ENCODE measurements at regions not wholly inside any gene's neighbourhood (a gene's known extent, or its start where the extent isn't known, plus 50 kb on each side); places are given as distances from the start of the nearest gene placed in this dataset.

- no peak for DNase-seq (ENCODE audit: extremely low read depth in 1 of 4, low spot score in 3 of 4)
Observed at GRCh38 chr7:115447495-115447894, 525.6 kb downstream of the MDFIC start.

GRCh38 chr7:115441033-115441432, 519.1 kb downstream of the MDFIC start:
- Histone ChIP-seq H3K4me2 (ENCODE audit: insufficient read depth, low read length) (no peak overlapping the region), H3K27me3 (ENCODE audit: control insufficient read depth in 2 of 2, insufficient read depth in 2 of 2, low read length in 2 of 2) (no peaks in the 10 kb centered on the region), H3K9me1 (ENCODE audit: control insufficient read depth, insufficient read depth, low read length) (no peaks in the 10 kb centered on the region), H3K9ac (ENCODE audit: insufficient read depth in 1 of 2, low read depth in 2 of 2, low read length in 2 of 2) (no peak overlapping the region), H3K4me1 (replicated peaks in 1 of 2; ENCODE audit: control insufficient read depth in 2 of 2, insufficient read depth in 2 of 2, low read length in 2 of 2) (no peaks in the 10 kb centered on the region), H3K4me3 (no peak overlapping the region), H2AFZ (ENCODE audit: low read depth, low read length) (no peak overlapping the region), H3K36me3 (ENCODE audit: control insufficient read depth, insufficient read depth, low read length) (no peaks in the 10 kb centered on the region), H3K27ac (ENCODE audit: extremely low read depth, low read depth, low read length) (no peak overlapping the region), H4K20me1 (replicated peaks; ENCODE audit: control insufficient read depth, insufficient read depth, low read length) (no peaks in the 10 kb centered on the region), H3K79me2 (ENCODE audit: control insufficient read depth, insufficient read depth, low read length) (no peaks in the 10 kb centered on the region), H3K9me3 (replicated peaks; ENCODE audit: control insufficient read depth, insufficient read depth, low read depth, low read length) (no peaks in the 10 kb centered on the region)
- in situ Hi-C loops (cut with MboI) (no loop called here), intact Hi-C loops (cut with micrococcal nuclease) (no loop called here)
- CTCF ChIA-PET (ENCODE audit: low intra/inter-chr PET ratio), result no interaction called here
- TF ChIP-seq AFF1 (IDR thresholded peaks at IDR 0.05; ENCODE audit: low read depth in 1 of 2, partially characterized antibody in 2 of 2) (no peak), PCBP2 (IDR thresholded peaks at IDR 0.05; ENCODE audit: low read depth, low read length, poor library complexity, severe bottlenecking) (peak; percentile 56)
- no peak for ATAC-seq
- DNase-seq (ENCODE audit: extremely low read depth in 1 of 4, low spot score in 3 of 4), result no peak
- no CpG with 5 or more reads among the region's 1 CpG for WGBS (ENCODE audit: insufficient coverage, low coverage, missing lambda C conversion rate)
- BruUV-seq (replicated peaks), result no TSS peak
- FAIRE-seq, result no peak
- POLR2A ChIA-PET, result interaction anchor here (0.6 kb wide), 1 partner anchor 665 kb away, joined by 4 read pairs; no protein-coding TSS in a partner anchor

More at GRCh38 chr7:115447495-115447894, 525.6 kb downstream of the MDFIC start:
- FAIRE-seq (no peak), ATAC-seq (no peak)
- Histone ChIP-seq H3K27ac (ENCODE audit: extremely low read depth, low read depth, low read length) (no peak overlapping the region), H3K4me1 (replicated peaks in 1 of 2; ENCODE audit: control insufficient read depth in 2 of 2, insufficient read depth in 2 of 2, low read length in 2 of 2) (no peaks in the 10 kb centered on the region), H3K9me1 (ENCODE audit: control insufficient read depth, insufficient read depth, low read length) (no peaks in the 10 kb centered on the region), H3K79me2 (ENCODE audit: control insufficient read depth, insufficient read depth, low read length) (no peaks in the 10 kb centered on the region), H2AFZ (ENCODE audit: low read depth, low read length) (no peak overlapping the region), H3K36me3 (ENCODE audit: control insufficient read depth, insufficient read depth, low read length) (no peaks in the 10 kb centered on the region), H4K20me1 (replicated peaks; ENCODE audit: control insufficient read depth, insufficient read depth, low read length) (no peaks in the 10 kb centered on the region), H3K9me3 (replicated peaks; ENCODE audit: control insufficient read depth, insufficient read depth, low read depth, low read length) (no peaks in the 10 kb centered on the region), H3K27me3 (ENCODE audit: control insufficient read depth in 2 of 2, insufficient read depth in 2 of 2, low read length in 2 of 2) (no peaks in the 10 kb centered on the region), H3K4me2 (ENCODE audit: insufficient read depth, low read length) (no peak overlapping the region), H3K9ac (ENCODE audit: insufficient read depth in 1 of 2, low read depth in 2 of 2, low read length in 2 of 2) (no peak overlapping the region), H3K4me3 (no peak overlapping the region)
- ChIA-PET CTCF (ENCODE audit: low intra/inter-chr PET ratio) (no interaction called here), POLR2A (no interaction called here)
- TF ChIP-seq WHSC1 (IDR thresholded peaks at IDR 0.05; ENCODE audit: low read length) (no peak), HNRNPUL1 (IDR thresholded peaks at IDR 0.05; ENCODE audit: low read length) (no peak), POLR2H (tag; IDR thresholded peaks at IDR 0.05; ENCODE audit: low read depth) (no peak), ZNF431 (CRISPR knock-in tag; IDR thresholded peaks at IDR 0.05) (no peak), MTA2 (IDR thresholded peaks at IDR 0.05; ENCODE audit: low read depth) (no peak), U2AF2 (optimal IDR thresholded peaks at IDR 0.05; ENCODE audit: low read depth, low read length) (no peak), MAZ (CRISPR knock-in tag; conservative IDR thresholded peaks at IDR 0.05 in 1 of 2, IDR thresholded peaks at IDR 0.05 in 1 of 2) (no peak), RBM34 (IDR thresholded peaks at IDR 0.05; ENCODE audit: borderline replicate concordance, insufficient read depth, low read length) (no peak), HMG20A (CRISPR knock-in tag; conservative IDR thresholded peaks at IDR 0.05) (no peak), POLR2A (conservative IDR thresholded peaks at IDR 0.05) (no peak), MEF2A (IDR thresholded peaks at IDR 0.05; ENCODE audit: control insufficient read depth, low read depth, low read length) (no peak), KHSRP (IDR thresholded peaks at IDR 0.05) (no peak), POLR2AphosphoS2 (IDR thresholded peaks at IDR 0.05; ENCODE audit: low read length) (no peak), ESRRA (IDR thresholded peaks at IDR 0.05; ENCODE audit: borderline replicate concordance, low read depth) (no peak), BHLHE40 (IDR thresholded peaks at IDR 0.05; ENCODE audit: low read length) (no peak), CBX1 (IDR thresholded peaks at IDR 0.05; ENCODE audit: low read depth) (no peak), BDP1 (IDR thresholded peaks at IDR 0.05; ENCODE audit: insufficient read depth, insufficient read length) (no peak)
- 0% methylated on average over 2 of the region's 2 CpGs for WGBS (ENCODE audit: insufficient coverage, low coverage, missing lambda C conversion rate)
- BruUV-seq (replicated peaks), result no TSS peak
- intact Hi-C loops (cut with micrococcal nuclease), result no loop called here
- in situ Hi-C loops (cut with MboI), result no loop called here
